Keratinocyte (primary cell): ENCODE measurements at regions not wholly inside any gene's neighbourhood (a gene's known extent, or its start where the extent isn't known, plus 50 kb on each side); places are given as distances from the start of the nearest gene placed in this dataset.

ENCODE experiments used
- DNase-seq: peaks from one replicate; pipeline ENCODE4 v3.0.0-alpha.2; 2011; ENCODE audit warnings: low read depth, missing footprints, low spot score
- FAIRE-seq: peaks from 2 replicates; lab custom pipeline; 2011; peaks lifted over from hg19 to GRCh38; lab: Jason Lieb, UNC
- H2AFZ ChIP-seq: 2 replicates; pipeline ENCODE4 v1.6.0; 2012; ENCODE audit warnings: low read length, control low read depth, inconsistent platforms; ENCODE audit not compliant: control insufficient read depth
- H3K27ac ChIP-seq: 2 replicates; pipeline ENCODE4 v1.5.1; 2011; ENCODE audit warnings: low read length; ENCODE audit not compliant: control insufficient read depth, insufficient read depth
- H3K27me3 ChIP-seq: 3 replicates; pipeline ENCODE4 v1.6.0; 2011; ENCODE audit warnings: low read length; ENCODE audit not compliant: control insufficient read depth, insufficient read depth; ENCODE audit errors: extremely low read depth
- H3K36me3 ChIP-seq, 2 experiments: 2 replicates in 1 of 2; 3 replicates in 1 of 2; pipeline ENCODE4 v1.5.1; 2011; ENCODE audit warnings: low read length in 2 of 2, mild to moderate bottlenecking in 1 of 2; ENCODE audit not compliant: control insufficient read depth in 2 of 2, insufficient read depth in 2 of 2; ENCODE audit errors: extremely low read depth in 1 of 2
- H3K4me1 ChIP-seq: 3 replicates; pipeline ENCODE4 v1.5.1; 2011; ENCODE audit warnings: low read length; ENCODE audit not compliant: control insufficient read depth, insufficient read depth; ENCODE audit errors: extremely low read depth
- H3K4me2 ChIP-seq: 3 replicates; pipeline ENCODE4 v1.6.0; 2011; ENCODE audit warnings: low read depth, low read length; ENCODE audit not compliant: control insufficient read depth, insufficient read depth; ENCODE audit errors: extremely low read depth
- H3K4me3 ChIP-seq, 3 experiments: fragments of 200-600 bp in 1 of 3; sonication (generic) in 1 of 3; 2 replicates in 2 of 3; 3 replicates in 1 of 3; pipeline ENCODE4 v1.5.1; 2011 to 2016; ENCODE audit warnings: low read length in 3 of 3, mild to moderate bottlenecking in 3 of 3, control low read depth in 2 of 3, inconsistent platforms in 1 of 3, low read depth in 1 of 3, mixed read lengths in 1 of 3, mixed run types in 1 of 3, moderate library complexity in 1 of 3; ENCODE audit not compliant: control insufficient read depth in 2 of 3, insufficient read depth in 2 of 3; ENCODE audit errors: extremely low read depth in 1 of 3
- H3K79me2 ChIP-seq: 2 replicates; pipeline ENCODE4 v1.6.0; 2012; ENCODE audit warnings: low read length; ENCODE audit not compliant: control insufficient read depth, insufficient read depth
- H3K9ac ChIP-seq: 3 replicates; pipeline ENCODE4 v1.6.0; 2011; ENCODE audit warnings: low read length; ENCODE audit not compliant: control insufficient read depth, insufficient read depth; ENCODE audit errors: extremely low read depth
- H3K9me1 ChIP-seq: 3 replicates; pipeline ENCODE4 v1.6.0; 2011; ENCODE audit warnings: low read length; ENCODE audit not compliant: control insufficient read depth, insufficient read depth; ENCODE audit errors: extremely low read depth
- H3K9me3 ChIP-seq: 2 replicates; pipeline ENCODE4 v1.5.1; 2012; ENCODE audit warnings: low read depth, low read length; ENCODE audit not compliant: control insufficient read depth
- H4K20me1 ChIP-seq: 3 replicates; pipeline ENCODE4 v1.6.0; 2011; ENCODE audit warnings: low read length; ENCODE audit not compliant: control insufficient read depth, insufficient read depth; ENCODE audit errors: extremely low read depth
- CTCF ChIP-seq, 3 experiments: IDR thresholded peaks in 1 of 3; conservative IDR thresholded peaks in 1 of 3; optimal IDR thresholded peaks in 1 of 3; 2 replicates in 2 of 3; 3 replicates in 1 of 3; pipeline versions ENCODE3 to v1.5.1; 2011; ENCODE audit warnings: low read length in 3 of 3, mild to moderate bottlenecking in 3 of 3, moderate library complexity in 2 of 3, control low read depth in 1 of 3, inconsistent platforms in 1 of 3; ENCODE audit not compliant: insufficient read depth in 2 of 3; ENCODE audit errors: extremely low read depth in 1 of 3
- EZH2 ChIP-seq: IDR thresholded peaks from one replicate; pipeline ENCODE4 v1.6.1; 2012; ENCODE audit warnings: inconsistent platforms, mild to moderate bottlenecking, low read length, moderate library complexity
- dilution Hi-C: fragments of 300-500 bp; cut with MboI; formaldehyde crosslinking; loops from one replicate; pipeline ENCODE4 v1.7.0; 2020; ENCODE audit warnings: low sequenced_read_pairs; ENCODE audit not compliant: extremely low pct_ligation_motif_present

GRCh38 chr4:179007755-179008154 is 1565.5 kb upstream of the AGA start:
- no peaks in the 10 kb centered on the region for H3K27me3 ChIP-seq
- no peak overlapping the region for H3K27ac ChIP-seq
- H3K36me3 ChIP-seq, result no peaks in the 10 kb centered on the region
- no peaks in the 10 kb centered on the region for H4K20me1 ChIP-seq
- no peak overlapping the region for H2AFZ ChIP-seq
- no peaks in the 10 kb centered on the region for H3K9me1 ChIP-seq
- TF ChIP-seq CTCF (optimal IDR thresholded peaks at IDR 0.05 in 1 of 3, IDR thresholded peaks at IDR 0.05 in 1 of 3, conservative IDR thresholded peaks at IDR 0.05 in 1 of 3; ENCODE audit: extremely low read depth in 1 of 3, insufficient read depth in 2 of 3, low read length in 3 of 3) (no peak), EZH2 (no peak)
- H3K79me2 ChIP-seq, result no peaks in the 10 kb centered on the region
- H3K4me2 ChIP-seq, result no peak overlapping the region
- no peaks in the 10 kb centered on the region for H3K4me1 ChIP-seq
- FAIRE-seq, result no peak
- no peak overlapping the region for H3K4me3 ChIP-seq
- dilution Hi-C loops, result no loop called here
- no peak overlapping the region for H3K9ac ChIP-seq
- no peak for DNase-seq
- H3K9me3 ChIP-seq, result no peaks in the 10 kb centered on the region

- H3K4me2 ChIP-seq, result no peak overlapping the region
- no peaks in the 10 kb centered on the region for H3K9me3 ChIP-seq
- H3K36me3 ChIP-seq, result no peaks in the 10 kb centered on the region
- no peak overlapping the region for H3K4me3 ChIP-seq
- dilution Hi-C loops, result no loop called here
- H3K79me2 ChIP-seq, result no peaks in the 10 kb centered on the region
- H3K9me1 ChIP-seq, result no peaks in the 10 kb centered on the region
- DNase-seq, result no peak
- no peak for TF ChIP-seq CTCF (optimal IDR thresholded peaks at IDR 0.05 in 1 of 3, IDR thresholded peaks at IDR 0.05 in 1 of 3, conservative IDR thresholded peaks at IDR 0.05 in 1 of 3; ENCODE audit: extremely low read depth in 1 of 3, insufficient read depth in 2 of 3, low read length in 3 of 3)
- no peak for TF ChIP-seq EZH2
- no peaks in the 10 kb centered on the region for H3K27me3 ChIP-seq
- FAIRE-seq, result no peak
- H4K20me1 ChIP-seq, result no peaks in the 10 kb centered on the region
- no peaks in the 10 kb centered on the region for H3K4me1 ChIP-seq
- no peak overlapping the region for H2AFZ ChIP-seq
- no peak overlapping the region for H3K27ac ChIP-seq
- H3K9ac ChIP-seq, result no peak overlapping the region
Observed at GRCh38 chr4:179017581-179017980, 1575.3 kb upstream of the AGA start.
